ENCODE measurements at regions not wholly inside any gene's neighbourhood (a gene's known extent, or its start where the extent isn't known, plus 50 kb on each side); places are given as distances from the start of the nearest gene placed in this dataset.

GRCh38 chr9:31674264-31674663 lies 710.2 kb upstream of the ACO1 start:
- H3K79me2 ChIP-seq (ENCODE audit: insufficient read depth, low read length) = no peaks in the 10 kb centered on the region
- H3K4me1 Mint-ChIP-seq = no peaks in the 10 kb centered on the region; a peak in 1 of 4 replicates
- H2BK15ac ChIP-seq (ENCODE audit: low read depth, low read length) = no peak overlapping the region
- H4K91ac ChIP-seq (ENCODE audit: insufficient read length, low read depth, low read length) = no peak overlapping the region
- no peak overlapping the region for H3K4me2 ChIP-seq (ENCODE audit: insufficient read depth, insufficient read length, low read length)
- no peaks in the 10 kb centered on the region for H3K36me3 Mint-ChIP-seq (ENCODE audit: insufficient read depth in 1 of 3, low read depth in 3 of 3)
- no peaks in the 10 kb centered on the region for H3K27me3 ChIP-seq (ENCODE audit: insufficient read depth, low read length)
- H3K18ac ChIP-seq (ENCODE audit: insufficient read length, low read depth, low read length) = no peak overlapping the region
- TF ChIP-seq CTCF (conservative IDR thresholded peaks at IDR 0.05) = no peak
- no peak overlapping the region for H3K4ac ChIP-seq (ENCODE audit: low read depth, low read length)
- H3K23ac ChIP-seq (ENCODE audit: insufficient read length, low read depth, low read length) = no peak overlapping the region
- no peaks in the 10 kb centered on the region for H3K23me2 ChIP-seq (ENCODE audit: insufficient read length, low read depth, low read length, poor library complexity, severe bottlenecking)
- H2BK120ac ChIP-seq (ENCODE audit: low read depth, low read length, poor library complexity, severe bottlenecking) = no peak overlapping the region
- no peaks in the 10 kb centered on the region for H3K4me1 ChIP-seq (ENCODE audit: insufficient read depth, low read length)
- no peak overlapping the region for H2BK12ac ChIP-seq (ENCODE audit: insufficient read length, low read depth, low read length)
- H3K4me3 Mint-ChIP-seq = no peak overlapping the region
- no peak overlapping the region for H2AFZ ChIP-seq (ENCODE audit: low read length)
- H3K9me3 ChIP-seq (ENCODE audit: control insufficient read depth, low read depth, low read length) = no peaks in the 10 kb centered on the region
- no peak overlapping the region for H2BK20ac ChIP-seq (ENCODE audit: low read depth, low read length, poor library complexity, severe bottlenecking)
- WGBS (ENCODE audit: extremely low coverage, insufficient read length, low lambda C conversion rate) = no CpG with 5 or more reads among the region's 1 CpG
- no peak overlapping the region for H2AK5ac ChIP-seq (ENCODE audit: insufficient read length, low read length)
- no peaks in the 10 kb centered on the region for H3K79me1 ChIP-seq (ENCODE audit: insufficient read depth, low read depth, low read length, poor library complexity, severe bottlenecking)
- no peaks in the 10 kb centered on the region for H3K27me3 Mint-ChIP-seq (ENCODE audit: low read depth)
- no peak for DNase-seq
- H3K56ac ChIP-seq (ENCODE audit: insufficient read length, low read depth, low read length) = no peak overlapping the region
- no peak overlapping the region for H2BK5ac ChIP-seq (ENCODE audit: insufficient read length, low read length)
- H3K9me3 Mint-ChIP-seq = no peaks in the 10 kb centered on the region
- H3K27ac ChIP-seq (ENCODE audit: insufficient read length, low read depth, low read length) = no peak overlapping the region
- no peak overlapping the region for H3T11ph ChIP-seq (ENCODE audit: low read length)
- H4K20me1 ChIP-seq (ENCODE audit: control insufficient read depth, insufficient read depth, insufficient read length) = no peaks in the 10 kb centered on the region
- H4K8ac ChIP-seq (replicated peaks; ENCODE audit: insufficient read length, low read depth, low read length) = no peak overlapping the region
- no peak overlapping the region for H3K14ac ChIP-seq (ENCODE audit: insufficient read depth, low read length)
- no peak overlapping the region for H3K27ac Mint-ChIP-seq
- H3K9ac ChIP-seq (ENCODE audit: extremely low read depth, insufficient read length, low read length) = no peak overlapping the region
- H4K5ac ChIP-seq (ENCODE audit: insufficient read length, low read depth, low read length) = no peak overlapping the region

All from H9 (cell line).